Ovary (tissue), 3 donors: ENCODE measurements at regions not wholly inside any gene's neighbourhood (a gene's known extent, or its start where the extent isn't known, plus 50 kb on each side); places are given as distances from the start of the nearest gene placed in this dataset.

Source experiments
- CTCF ChIP-seq, 3 donors: fragments of 450-650 bp in 2 of 3; fragments of 200-600 bp in 1 of 3; IDR thresholded peaks; one replicate each; pipeline versions ENCODE4 v1.5.1 to v1.8.0; 2016 to 2022; ENCODE audit warnings: antibody characterized with exemption in 3 of 3, mild to moderate bottlenecking in 1 of 3
- EP300 ChIP-seq: sonication (generic); formaldehyde crosslinking; IDR thresholded peaks from one replicate; pipeline ENCODE4 v1.6.1; 2017; ENCODE audit warnings: antibody characterized with exemption
- POLR2A ChIP-seq: fragments of 450-650 bp; IDR thresholded peaks from one replicate; pipeline ENCODE4 v1.6.1; 2017; ENCODE audit warnings: antibody characterized with exemption, mild to moderate bottlenecking, moderate library complexity
- donor health status: DM: no; HTN: no; CAD: no.

GRCh38 chr6:19782588-19782987 is 54.6 kb upstream of the ID4 start:
- TF ChIP-seq POLR2A (no peak), CTCF (IDR thresholded peaks at IDR 0.05) (no peak), EP300 (no peak)
